ENCODE measurements at regions not wholly inside any gene's neighbourhood (a gene's known extent, or its start where the extent isn't known, plus 50 kb on each side); places are given as distances from the start of the nearest gene placed in this dataset.

- H3K36me3 ChIP-seq (ENCODE audit: control insufficient read depth, insufficient read depth, low read length): no peaks in the 10 kb centered on the region
- H3K4me3 ChIP-seq (ENCODE audit: low read depth in 2 of 2, low read length in 2 of 2): no peak overlapping the region
- BruUV-seq (replicated peaks): no TSS peak
- in situ Hi-C loops (cut with HindIII; ENCODE audit: low pct_unique_long_range_greater_than_20kb, low sequenced_read_pairs): no loop called here
- H3K4me1 ChIP-seq (ENCODE audit: control insufficient read depth, insufficient read depth, low read length): no peaks in the 10 kb centered on the region
- ChIA-PET POLR2A (no interaction called here), CTCF (interaction anchor here (0.7 kb wide), 1 partner anchor 1039 kb away, joined by 3 read pairs; no protein-coding TSS in a partner anchor)
- intact Hi-C loops (cut with micrococcal nuclease; ENCODE audit: unreplicated experiment): no loop called here
- TF ChIP-seq CTCF (IDR thresholded peaks at IDR 0.05) (no peak), TCF7L2 (IDR thresholded peaks at IDR 0.05; ENCODE audit: low read depth, low read length) (no peak), REST (IDR thresholded peaks at IDR 0.05; ENCODE audit: insufficient read depth in 1 of 2, low read depth in 2 of 2, low read length in 1 of 2) (no peak), SIN3A (IDR thresholded peaks at IDR 0.05; ENCODE audit: borderline replicate concordance, insufficient read depth, low read depth, low read length) (no peak), POLR2AphosphoS5 (IDR thresholded peaks at IDR 0.05; ENCODE audit: low read depth, low read length) (no peak)
- no peak overlapping the region for H3K27ac ChIP-seq (ENCODE audit: low read length)
- no peak for ATAC-seq
- H3K9me3 ChIP-seq (ENCODE audit: control insufficient read depth, insufficient read depth, low read depth, low read length): no peaks in the 10 kb centered on the region
- peaks cover 25% of the 10 kb centered on the region for H3K27me3 ChIP-seq (ENCODE audit: control insufficient read depth, insufficient read depth, low read length)
- no peak for DNase-seq (ENCODE audit: low read depth, low spot score)
Measured at GRCh38 chr5:174396541-174396940, 327.8 kb upstream of the MSX2 start.

- CTCF ChIA-PET: interaction anchor here (0.7 kb wide), 1 partner anchor 1039 kb away, joined by 3 read pairs; no protein-coding TSS in a partner anchor
- no peaks in the 10 kb centered on the region for H3K9me3 ChIP-seq (ENCODE audit: control insufficient read depth, insufficient read depth, low read depth, low read length)
- BruUV-seq (replicated peaks): no TSS peak
Measured at GRCh38 chr5:174397206-174397605, 327.2 kb upstream of the MSX2 start.

More at GRCh38 chr5:174397206-174397605, 327.2 kb upstream of the MSX2 start:
- DNase-seq (ENCODE audit: low read depth, low spot score) (no peak), ATAC-seq (no peak)
- TF ChIP-seq SIN3A (IDR thresholded peaks at IDR 0.05; ENCODE audit: borderline replicate concordance, insufficient read depth, low read depth, low read length) (no peak), REST (IDR thresholded peaks at IDR 0.05; ENCODE audit: insufficient read depth in 1 of 2, low read depth in 2 of 2, low read length in 1 of 2) (no peak), POLR2AphosphoS5 (IDR thresholded peaks at IDR 0.05; ENCODE audit: low read depth, low read length) (no peak), TCF7L2 (IDR thresholded peaks at IDR 0.05; ENCODE audit: low read depth, low read length) (no peak)
- H3K36me3 ChIP-seq (ENCODE audit: control insufficient read depth, insufficient read depth, low read length): no peaks in the 10 kb centered on the region
- H3K4me1 ChIP-seq (ENCODE audit: control insufficient read depth, insufficient read depth, low read length): no peaks in the 10 kb centered on the region
- intact Hi-C loops (cut with micrococcal nuclease; ENCODE audit: unreplicated experiment) (no loop called here), in situ Hi-C loops (cut with HindIII; ENCODE audit: low pct_unique_long_range_greater_than_20kb, low sequenced_read_pairs) (no loop called here)
- POLR2A ChIA-PET: no interaction called here
- H3K27me3 ChIP-seq (ENCODE audit: control insufficient read depth, insufficient read depth, low read length): peaks cover 22% of the 10 kb centered on the region
- H3K4me3 ChIP-seq (ENCODE audit: low read depth in 2 of 2, low read length in 2 of 2): no peak overlapping the region
- no peak overlapping the region for H3K27ac ChIP-seq (ENCODE audit: low read length)

All from Panc1 (cell line).